NCI-H2107 (cell line): ENCODE measurements at regions not wholly inside any gene's neighbourhood (a gene's known extent, or its start where the extent isn't known, plus 50 kb on each side); places are given as distances from the start of the nearest gene placed in this dataset.

Experiments
- DNase-seq: peaks from one replicate; lab custom pipeline; 2025; lab: John Stamatoyannopoulos, UW

DNA sequence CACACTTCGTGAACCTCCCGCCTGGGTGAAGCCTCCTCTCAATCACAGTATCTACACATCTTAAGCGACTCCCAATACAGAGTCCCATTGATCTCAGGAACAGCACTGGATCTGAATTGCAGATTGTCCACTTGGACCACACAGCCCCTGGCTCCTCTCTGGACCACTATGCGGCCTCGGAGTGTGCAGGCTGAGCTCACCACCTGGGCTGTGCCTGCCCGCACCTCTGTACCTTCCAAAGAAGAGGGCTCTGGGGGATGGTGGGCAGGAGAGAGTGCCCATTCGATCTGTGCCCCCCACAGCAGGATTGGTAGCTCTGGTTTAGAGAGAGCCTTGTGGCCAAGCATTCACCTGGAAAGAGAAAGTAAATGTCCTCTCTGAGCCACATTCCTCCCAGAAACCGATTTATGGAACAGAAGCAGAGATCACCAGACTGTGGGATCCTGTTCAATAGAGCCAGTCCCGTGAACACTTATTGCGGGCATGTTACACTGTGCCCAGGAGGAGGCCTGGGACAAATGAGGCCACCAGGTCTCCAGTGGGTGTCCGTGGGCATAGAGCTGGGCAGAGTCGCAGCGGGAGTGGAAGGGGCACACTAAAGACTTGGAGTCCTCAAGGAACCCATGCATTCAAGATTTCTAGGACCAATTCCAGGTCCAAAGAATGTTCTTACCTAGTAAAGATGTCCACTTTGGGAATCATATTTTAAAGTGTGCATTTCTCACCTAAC is 141.6 kb upstream of the SOX1 start:
- no peak for DNase-seq

DNA sequence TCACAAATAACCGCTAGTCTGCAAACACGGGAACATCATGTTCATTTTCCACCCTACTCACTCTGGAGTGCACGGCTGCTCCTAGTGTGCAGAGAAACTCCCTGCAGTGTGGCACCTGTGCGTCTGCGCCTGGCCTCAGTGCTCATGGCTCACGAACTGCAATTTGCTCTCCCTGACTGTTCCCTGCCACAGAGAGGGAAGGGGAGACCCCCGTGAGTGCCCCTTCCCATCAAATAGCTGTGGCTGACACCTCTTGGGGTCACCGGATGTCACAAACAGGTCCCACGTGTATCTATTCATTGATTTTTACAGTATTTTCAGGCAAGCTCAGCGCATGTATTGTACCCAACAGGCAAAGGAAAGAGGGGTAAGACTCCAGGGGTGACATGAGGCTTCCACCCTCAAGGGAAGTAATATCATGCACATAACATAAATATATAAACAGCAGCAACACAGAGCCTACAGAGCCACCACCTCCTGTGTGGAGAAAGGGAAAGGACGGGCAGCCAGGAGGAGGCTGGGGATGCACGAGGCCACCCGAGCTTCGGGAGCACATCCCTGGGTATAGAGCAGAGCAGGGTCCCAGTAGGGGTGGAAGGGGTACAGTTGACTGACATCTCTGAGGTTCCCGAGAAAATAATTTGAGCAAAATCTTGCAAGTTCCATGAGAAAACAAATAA is 140.3 kb upstream of the SOX1 start:
- peak; percentile 79 for DNase-seq

DNA sequence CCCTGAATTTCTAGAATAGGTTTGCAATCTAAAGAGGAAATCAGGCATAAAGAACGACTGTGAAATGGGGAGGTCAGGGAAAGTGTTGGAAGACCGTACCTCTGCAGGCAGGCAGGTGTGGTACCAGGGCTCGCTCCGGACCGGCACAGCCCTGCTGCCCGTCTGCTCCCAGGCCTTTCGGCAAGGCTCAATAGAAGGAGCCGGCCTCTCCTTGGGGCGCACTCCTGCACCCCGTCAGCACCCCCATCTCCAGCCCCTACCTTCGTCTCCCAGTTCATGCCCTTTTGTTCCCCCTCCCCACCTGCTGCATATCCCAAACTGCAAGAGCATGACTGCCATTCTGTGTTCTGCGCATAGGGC is 139.8 kb upstream of the SOX1 start:
- DNase-seq, result no peak

DNA sequence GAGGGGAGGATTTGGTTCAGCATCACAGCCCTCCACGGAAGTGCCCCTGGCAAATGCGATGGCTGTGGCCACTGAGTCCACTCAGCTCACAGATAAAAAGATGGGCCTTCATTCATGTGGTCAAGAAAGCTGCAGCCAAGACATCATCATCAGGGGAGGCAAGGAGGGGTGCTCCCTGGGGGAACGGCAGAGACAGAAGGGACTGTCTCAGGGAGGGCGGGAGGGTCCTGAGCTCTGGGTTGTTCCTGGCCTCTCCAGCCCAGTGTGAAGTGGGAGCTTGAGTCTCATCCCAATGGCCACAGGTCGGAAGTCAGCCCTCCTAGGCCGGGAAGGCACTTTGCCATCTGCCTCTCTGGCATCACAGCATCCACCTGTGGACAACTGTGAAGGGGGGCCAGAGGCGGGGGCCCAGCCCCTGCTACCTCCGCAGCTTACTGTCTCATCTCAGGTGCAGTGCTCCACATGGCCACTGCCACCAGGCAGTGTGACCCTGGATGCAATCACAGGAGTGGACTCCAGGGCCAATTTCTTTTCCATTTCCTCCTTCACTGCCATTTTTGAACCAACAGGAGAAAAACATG is 137.8 kb upstream of the SOX1 start:
- no peak for DNase-seq

DNA sequence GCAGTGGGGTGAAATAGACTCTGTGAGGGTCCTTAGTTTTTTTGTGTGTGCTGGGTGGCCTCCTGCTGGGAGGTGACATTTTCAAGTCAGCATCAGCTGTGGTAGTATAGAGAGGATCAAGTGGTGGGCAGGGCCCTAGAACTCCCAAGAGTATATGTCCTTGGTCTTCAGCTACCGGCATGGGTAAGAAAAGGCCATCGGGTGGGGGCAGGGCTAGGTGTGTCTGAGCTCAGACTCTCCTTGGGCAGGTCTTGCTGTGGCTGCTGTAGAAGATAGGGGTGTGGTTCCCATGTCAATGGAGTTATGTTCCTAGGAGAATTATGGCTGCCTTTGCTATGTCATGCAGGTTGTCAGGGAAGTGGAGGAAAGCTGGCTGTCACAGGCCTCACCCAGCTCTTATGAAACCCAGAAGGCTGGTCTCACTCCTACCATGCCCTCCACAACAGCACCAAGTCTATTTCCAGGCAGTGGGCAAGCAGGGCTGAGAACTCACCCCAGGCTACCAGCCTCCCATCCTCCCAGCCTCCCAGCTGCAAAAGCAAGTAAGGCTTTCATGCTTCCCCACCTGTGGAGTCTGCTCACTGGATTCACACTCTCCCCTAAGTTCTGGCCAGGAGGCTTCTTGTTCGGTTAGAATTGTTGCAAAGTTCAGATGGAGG is 130.6 kb upstream of the SOX1 start:
- no peak for DNase-seq

DNA sequence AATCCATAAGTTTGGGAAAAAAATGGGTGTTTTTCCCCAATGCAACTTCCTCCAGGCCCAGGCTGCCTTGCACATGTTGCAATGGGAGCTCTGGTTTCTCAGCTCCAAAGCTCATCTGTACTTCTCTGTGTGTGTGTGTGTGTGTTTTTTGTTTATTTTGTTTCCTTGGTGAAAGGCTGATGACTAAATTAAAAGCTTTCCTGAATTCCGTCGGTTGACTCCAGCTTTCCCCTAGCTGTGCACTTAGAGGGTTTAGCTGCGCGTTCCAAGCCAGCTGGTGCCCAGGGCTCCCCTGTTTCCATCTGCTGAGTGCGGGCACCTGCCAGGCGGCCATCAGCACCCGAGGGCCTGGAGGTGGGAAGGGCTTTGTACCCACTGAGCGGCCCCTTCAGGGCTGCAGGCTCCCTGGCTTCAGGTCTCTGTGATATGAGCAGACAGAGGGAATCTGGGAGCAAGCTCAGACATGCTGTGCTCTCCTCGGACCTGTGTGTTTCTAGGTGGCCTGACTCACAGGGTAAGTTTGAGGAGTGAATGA is 129.1 kb upstream of the SOX1 start:
- peak; percentile 52 for DNase-seq

DNA sequence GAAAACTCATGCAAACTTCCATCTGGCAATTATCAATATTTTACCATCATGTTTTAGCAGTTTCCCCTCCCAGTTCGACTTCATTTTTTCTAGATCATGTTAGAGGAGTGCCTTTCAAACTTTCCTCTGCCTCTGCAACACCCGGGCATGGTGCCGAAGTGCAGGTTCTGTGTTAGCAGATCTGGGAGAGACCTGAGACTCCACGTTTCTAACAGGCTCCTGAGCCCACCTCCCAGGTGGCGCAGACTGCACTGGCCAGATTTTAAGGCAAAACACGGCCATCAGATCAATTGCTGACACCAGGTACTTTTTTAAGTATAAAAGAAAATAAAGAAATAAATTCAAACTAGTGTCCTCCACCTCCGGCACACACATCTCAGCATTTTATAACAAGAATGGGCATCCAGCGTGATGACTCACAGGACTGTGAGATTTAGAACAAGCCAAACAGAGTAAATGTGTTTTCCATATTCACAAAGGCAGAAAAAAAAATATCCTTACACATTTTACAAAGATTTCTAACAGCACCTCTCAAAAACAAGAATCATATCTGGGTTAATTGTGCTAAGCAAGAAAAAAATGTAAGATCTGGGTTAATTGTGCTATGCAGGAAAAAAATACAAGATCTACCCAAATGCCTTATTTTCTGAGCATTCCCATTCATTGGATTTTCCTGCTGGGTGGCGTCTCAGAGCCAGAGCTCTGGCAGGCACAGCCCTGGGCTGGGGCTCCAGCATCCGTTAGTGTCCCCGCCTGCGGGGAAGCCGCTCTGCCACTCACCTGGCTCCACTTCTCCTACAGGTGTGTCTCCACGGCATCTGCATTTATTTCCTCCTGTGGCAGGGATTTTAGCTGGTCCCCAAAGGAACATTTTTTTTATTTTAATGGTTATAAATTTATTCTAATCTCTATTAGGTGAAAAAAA is 127.9 kb upstream of the SOX1 start:
- no peak for DNase-seq

DNA sequence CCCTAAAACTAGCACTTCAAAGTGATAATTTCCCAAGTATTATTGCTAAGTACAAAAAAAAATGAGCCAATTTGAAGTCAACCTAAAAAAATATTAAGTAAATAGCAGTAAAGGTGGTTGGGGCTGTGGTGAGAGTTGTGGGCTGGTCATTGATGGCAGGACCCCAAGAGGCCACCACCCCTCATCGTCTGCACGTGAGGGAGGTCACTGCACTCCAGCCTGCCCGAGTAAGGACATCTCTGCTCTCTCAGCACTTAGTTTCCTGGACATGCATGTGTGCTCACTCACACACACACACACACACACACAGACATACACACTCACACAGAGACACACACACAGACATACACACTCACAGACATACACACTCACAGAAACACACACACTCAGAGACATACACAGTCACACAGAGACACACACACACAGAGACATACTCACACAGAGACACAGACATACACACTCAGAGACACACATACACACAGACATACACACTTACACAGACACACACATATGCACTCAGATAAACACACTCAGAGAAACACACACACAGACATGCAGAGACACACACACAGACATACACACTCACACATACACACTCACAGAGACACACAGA is 127.2 kb upstream of the SOX1 start:
- no peak for DNase-seq

DNA sequence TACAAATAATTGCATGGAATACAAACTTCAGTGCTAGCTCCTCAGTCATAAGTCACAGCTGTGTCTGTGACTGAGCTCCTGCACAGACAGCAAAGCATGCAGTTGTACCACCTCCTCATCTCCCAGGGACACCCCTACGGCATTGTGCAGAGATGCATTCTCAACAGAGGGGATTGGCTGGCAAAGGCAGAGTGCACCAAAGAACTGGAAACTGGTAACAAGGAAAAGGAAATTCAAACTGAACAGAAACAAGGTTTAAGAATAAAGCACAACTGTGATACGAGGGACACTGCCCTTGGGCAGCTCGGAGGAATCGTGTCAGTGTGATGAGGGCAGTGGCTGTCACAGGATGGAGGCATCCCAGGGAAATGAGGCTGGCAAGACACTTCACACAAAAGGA is 126.1 kb upstream of the SOX1 start:
- no peak for DNase-seq

DNA sequence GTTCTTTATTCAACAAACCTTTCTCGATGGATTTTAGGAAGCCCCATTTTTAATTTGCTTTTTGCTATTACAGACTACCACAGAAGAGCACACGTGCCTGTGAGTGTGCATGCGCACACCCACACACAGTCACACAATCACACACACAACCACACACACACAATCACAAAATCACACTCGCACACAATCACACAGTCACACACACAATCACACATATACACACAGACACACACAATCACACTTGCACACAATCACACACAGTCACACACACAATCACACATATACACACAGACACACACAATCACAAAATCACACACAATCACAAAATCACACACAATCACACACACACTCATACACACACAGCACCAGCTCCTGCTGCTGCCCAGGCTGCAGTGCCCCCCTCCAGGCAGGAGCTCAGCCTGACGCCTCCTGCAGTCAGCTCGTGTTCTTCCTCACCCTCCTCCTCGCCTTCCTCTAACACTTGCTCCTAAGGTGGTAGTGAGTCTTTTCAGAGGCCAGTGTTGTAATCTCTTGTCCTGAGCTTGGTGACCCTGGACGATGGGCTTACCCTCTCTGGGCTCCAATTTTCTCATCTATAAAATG is 125.0 kb upstream of the SOX1 start:
- DNase-seq, result no peak

DNA sequence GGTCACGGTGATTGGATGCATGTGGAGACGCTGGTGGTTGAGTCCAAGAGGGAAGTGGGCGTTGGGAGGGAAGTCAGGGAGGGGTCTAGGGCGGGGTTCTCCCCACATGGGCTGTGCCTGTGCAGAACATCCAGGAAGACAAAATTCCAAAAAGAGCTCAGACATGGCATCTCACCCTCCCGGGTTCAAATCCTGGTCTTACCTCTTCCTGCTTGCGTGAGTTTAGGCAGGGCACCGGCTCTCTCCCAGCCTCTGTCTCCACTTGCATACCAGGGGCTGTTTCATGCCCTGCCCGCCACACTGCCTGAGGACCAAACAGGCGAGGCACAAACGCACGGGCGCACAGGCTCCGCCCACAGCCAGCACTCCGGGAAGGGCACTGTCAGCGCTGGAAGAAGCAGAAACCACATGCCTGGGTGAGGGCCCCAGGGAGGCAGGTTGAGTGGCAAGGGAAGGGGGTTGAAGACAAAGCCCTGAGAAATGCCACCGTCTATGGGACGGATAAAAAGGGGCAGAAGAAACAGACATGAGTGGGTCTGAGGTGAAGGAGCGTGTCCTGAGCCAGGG is 123.6 kb upstream of the SOX1 start:
- DNase-seq, result peak; percentile 56

DNA sequence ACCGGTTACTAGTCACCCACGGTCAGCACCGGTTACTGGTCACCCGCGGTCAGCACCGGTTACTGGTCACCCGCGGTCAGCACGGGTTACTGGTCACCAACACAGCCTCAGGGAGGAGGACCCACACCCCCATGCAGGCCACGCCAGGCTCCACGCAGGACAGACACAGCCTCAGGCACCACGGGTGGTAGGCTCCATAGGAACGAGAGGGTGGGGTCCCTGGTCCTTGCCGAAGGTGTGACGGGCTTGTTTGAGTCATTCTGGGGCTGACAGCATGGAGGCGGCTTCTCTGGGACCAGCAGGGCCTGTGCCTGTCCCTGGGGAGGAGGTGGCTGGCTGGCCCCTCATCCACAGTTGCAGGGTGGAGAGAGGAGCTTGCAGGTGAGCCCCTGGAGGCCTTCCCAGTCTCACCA is 122.8 kb upstream of the SOX1 start:
- no peak for DNase-seq

DNA sequence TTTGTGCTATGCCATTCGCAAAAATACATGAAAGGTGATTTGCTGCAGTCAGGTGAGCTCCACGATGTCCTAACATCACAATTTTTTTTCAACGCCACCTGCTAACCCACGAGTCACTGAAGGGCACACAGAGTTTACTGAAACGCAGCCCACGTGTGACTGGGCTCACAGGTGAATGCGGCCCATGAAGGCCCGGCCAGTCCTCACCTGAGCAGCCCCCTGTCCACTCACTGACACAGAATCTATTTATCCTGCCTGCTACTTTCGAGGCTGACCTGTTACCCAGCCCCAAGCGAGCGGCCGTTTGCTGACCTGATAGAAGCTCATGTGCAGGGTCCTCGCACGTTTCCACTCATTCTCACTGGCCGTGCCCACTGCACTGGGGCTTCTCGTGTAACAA is 121.9 kb upstream of the SOX1 start:
- no peak for DNase-seq

DNA sequence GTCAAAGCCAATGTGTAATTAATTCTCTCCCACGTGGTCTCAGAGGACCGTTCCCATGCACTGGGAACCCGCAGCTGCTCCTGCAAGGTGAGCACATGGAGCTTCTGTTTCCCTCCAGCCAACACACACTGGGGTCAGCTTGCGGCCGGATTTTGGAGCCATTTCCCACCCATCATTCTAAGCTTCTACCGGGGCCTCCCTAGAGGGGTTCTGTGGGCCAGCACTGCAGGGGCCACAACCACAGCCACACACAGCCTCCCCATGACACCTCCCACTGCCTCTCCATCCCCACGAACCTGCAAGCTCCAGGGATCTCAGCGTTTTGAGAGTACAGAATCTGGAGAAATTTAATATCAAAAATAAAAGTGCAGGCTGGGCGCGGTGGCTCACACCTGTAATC is 120.7 kb upstream of the SOX1 start:
- no peak for DNase-seq

DNA sequence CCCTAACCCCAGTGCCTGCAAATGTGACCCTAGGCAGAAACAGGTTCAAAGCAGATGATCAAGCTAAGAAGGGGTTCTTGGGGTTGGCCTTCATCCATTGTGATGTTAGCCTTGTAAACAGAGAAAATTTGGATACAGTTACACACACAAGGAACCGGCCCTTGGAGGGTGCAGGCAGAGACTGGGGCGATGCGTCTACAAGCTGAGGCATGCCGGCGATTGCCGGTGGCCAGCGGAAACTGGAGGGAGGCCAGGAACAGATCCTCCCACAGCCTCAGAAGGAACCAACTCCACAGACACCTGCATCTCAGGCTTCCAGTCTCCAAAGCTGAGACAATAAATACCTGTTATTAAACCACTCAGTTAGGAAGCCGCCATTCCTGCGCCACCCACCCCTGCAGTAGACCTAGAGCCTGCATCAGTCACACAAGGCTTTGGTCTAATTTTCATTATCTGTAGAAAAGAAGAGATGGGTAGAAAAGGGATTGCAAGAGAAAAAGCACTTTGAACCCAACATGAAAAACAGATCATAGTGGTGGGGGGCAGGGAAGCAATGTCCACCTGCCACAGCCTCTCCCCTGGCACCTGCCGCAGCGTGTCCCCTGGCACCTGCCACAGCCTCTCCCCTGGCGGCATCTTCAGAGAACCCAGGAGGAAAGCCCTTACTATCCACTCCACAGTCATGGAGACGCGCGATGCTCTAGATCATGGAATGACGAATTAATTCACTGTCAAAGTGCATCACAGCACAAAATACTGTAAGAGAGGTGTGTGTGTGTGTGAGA is 119.7 kb upstream of the SOX1 start:
- peak; percentile 42 for DNase-seq

DNA sequence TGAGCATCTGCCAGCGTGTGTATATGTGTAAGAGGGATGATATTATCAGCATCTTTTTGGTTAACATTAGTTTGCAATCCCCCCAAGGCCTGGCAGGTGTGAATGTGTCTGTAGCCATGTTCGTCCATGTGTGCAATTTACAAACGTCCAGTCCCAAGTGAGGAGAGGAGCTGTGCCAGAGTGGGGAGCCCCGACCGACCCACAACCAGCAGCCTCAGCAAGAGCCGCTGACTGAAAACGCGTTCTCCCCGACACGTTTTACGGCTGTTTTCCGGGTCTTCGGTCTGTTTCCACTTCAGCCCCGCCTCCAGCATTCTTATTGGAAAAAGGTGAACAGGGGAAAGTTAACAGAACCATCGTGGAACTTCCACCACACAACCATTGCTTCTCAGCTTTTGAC is 119.1 kb upstream of the SOX1 start:
- DNase-seq, result no peak

DNA sequence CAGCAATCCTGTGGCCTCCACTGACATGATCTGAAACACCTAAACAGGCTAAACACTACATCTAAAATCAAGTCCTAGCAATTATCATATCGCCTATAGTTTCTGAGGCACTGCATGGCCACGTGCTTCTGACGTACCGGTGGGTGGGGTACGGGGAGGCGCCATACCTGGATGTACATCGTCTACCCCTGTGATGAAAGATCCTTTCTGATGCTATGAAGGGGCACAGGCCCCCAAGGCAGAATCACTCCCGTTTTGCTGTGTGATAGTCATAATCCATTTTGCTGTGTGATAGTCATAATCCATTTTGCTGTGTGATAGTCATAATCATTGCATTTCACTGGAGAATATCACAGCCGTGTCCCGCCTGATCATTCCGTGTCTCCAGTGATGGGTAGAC is 118.7 kb upstream of the SOX1 start:
- DNase-seq, result no peak

DNA sequence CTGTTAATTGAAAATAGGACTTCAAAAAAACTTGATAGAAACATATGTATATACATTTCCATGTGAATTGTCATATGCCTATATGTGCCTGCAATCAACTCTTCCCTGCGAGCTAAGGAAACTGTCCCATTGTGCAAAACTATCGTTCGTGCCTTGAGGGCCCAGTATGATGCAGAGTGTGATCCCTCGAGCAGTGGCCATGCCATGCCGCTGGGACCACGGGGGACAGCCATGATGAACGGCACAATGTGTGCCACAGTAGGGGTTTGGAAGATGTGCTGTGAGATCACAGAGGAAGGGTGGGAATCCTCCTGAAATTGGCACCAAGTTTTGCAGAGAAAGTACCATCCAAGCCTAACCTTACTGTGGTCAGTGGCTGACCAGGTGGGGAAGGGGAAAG is 118.1 kb upstream of the SOX1 start:
- DNase-seq, result no peak

DNA sequence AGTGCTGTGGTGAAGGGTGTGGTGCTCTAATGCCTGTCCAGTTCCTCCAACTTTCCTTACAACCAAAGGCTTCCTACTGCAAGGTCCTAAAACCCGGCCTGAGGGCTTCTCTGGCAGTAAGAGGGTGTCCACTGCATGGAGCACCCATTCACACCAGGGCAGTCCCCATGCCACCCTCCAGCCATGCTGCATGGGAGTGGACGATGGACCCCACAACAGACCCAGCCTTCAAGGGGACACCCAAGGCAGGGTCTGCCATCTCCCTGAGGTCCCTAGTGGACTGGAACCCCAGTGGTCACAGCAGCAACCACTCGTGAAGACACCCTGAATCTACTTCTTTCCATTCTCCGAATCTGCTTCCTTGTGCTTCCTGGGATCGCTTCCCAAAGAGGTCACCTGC is 117.6 kb upstream of the SOX1 start:
- no peak for DNase-seq

DNA sequence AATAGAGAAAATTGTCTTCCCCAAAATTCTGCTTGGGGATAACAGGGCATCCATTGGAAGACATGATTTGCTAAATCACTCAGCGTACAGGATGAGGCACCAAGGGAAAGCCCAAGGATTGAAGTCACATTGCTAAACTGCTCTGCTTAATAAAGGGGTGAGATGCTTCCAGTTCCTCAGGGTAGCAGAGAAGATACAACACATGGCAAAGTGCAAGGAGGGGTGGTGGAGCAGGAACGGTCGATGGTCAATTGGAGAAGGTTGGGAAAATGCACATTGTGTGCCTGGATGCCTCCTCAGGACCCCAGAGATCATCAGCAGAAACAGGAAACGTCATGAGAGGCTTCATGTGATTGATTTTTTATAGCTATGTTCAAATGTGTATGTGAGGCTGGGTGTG is 116.3 kb upstream of the SOX1 start:
- no peak for DNase-seq
